ENCODE measurements at regions not wholly inside any gene's neighbourhood (a gene's known extent, or its start where the extent isn't known, plus 50 kb on each side); places are given as distances from the start of the nearest gene placed in this dataset.

DNA sequence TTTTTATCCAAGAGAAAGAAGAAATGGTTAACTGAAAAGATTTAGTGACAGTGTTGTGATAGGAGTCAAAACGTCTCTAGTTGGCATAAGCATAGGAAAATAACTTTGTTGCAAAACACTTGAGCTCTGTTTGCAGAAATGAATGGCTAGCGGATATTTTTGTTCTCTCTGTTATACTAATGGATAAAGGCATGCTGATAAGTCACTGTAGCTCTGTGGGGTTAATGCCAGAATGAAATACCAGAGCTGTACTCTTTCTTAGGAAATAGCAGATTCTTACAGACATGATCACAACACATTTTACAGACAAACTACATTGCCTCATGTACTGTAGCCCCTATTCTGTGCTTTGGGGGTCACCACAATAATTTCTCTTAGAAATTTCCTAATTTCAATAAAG is 202.8 kb downstream of the DMRTA1 start:
- Histone ChIP-seq H2AFZ (ENCODE audit: control insufficient read depth, low read length) (no peak overlapping the region), H3K4me2 (ENCODE audit: control insufficient read depth, extremely low read depth, insufficient read depth, low read depth, low read length) (no peak overlapping the region), H3K9ac (ENCODE audit: control insufficient read depth, extremely low read depth, insufficient read depth, low read length) (no peak overlapping the region), H3K9me3 (ENCODE audit: control insufficient read depth, low read depth, low read length) (no peaks in the 10 kb centered on the region), H3K27me3 (ENCODE audit: control insufficient read depth, extremely low read depth, insufficient read depth, low read length) (no peaks in the 10 kb centered on the region), H3K9me1 (ENCODE audit: control insufficient read depth, extremely low read depth, insufficient read depth, low read length) (no peaks in the 10 kb centered on the region), H3K4me1 (ENCODE audit: control insufficient read depth, extremely low read depth, insufficient read depth, low read length) (no peaks in the 10 kb centered on the region), H3K4me3 (ENCODE audit: control insufficient read depth in 2 of 3, extremely low read depth in 1 of 3, insufficient read depth in 2 of 3, low read depth in 1 of 3, low read length in 3 of 3) (no peak overlapping the region), H4K20me1 (ENCODE audit: control insufficient read depth, extremely low read depth, insufficient read depth, low read length) (no peaks in the 10 kb centered on the region), H3K36me3 (ENCODE audit: control insufficient read depth in 2 of 2, extremely low read depth in 1 of 2, insufficient read depth in 2 of 2, low read length in 2 of 2) (no peaks in the 10 kb centered on the region), H3K79me2 (ENCODE audit: control insufficient read depth, insufficient read depth, low read length) (no peaks in the 10 kb centered on the region), H3K27ac (ENCODE audit: control insufficient read depth, insufficient read depth, low read length) (no peak overlapping the region)
- FAIRE-seq (no peak), DNase-seq (ENCODE audit: low read depth, low spot score) (no peak)
- dilution Hi-C loops (cut with MboI; ENCODE audit: extremely low pct_ligation_motif_present, low sequenced_read_pairs), result no loop called here
- TF ChIP-seq EZH2 (IDR thresholded peaks at IDR 0.05; ENCODE audit: low read length) (no peak), CTCF (optimal IDR thresholded peaks at IDR 0.05 in 1 of 3, IDR thresholded peaks at IDR 0.05 in 1 of 3, conservative IDR thresholded peaks at IDR 0.05 in 1 of 3; ENCODE audit: extremely low read depth in 1 of 3, insufficient read depth in 2 of 3, low read length in 3 of 3) (no peak)

DNA sequence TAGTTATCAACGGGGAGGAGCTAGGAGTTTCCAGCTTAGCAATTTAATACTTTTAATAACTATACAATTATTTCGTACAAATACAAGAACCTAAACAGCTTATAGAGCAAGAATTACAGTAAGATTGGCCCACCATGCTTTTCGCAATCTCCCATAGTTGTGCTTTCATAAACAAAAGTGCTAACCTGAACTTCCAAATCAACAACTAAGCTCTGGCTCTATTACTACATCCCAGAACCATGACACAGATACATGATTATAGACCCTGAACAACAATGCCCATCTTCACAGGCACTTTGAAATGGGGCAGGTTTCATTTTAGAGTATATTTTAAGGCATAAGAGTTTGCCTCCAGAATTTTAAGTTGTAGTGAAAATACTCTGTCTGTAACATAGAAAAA is 203.5 kb downstream of the DMRTA1 start:
- Histone ChIP-seq H3K4me3 (ENCODE audit: control insufficient read depth in 2 of 3, extremely low read depth in 1 of 3, insufficient read depth in 2 of 3, low read depth in 1 of 3, low read length in 3 of 3) (no peak overlapping the region), H4K20me1 (ENCODE audit: control insufficient read depth, extremely low read depth, insufficient read depth, low read length) (no peaks in the 10 kb centered on the region), H3K9me3 (ENCODE audit: control insufficient read depth, low read depth, low read length) (no peaks in the 10 kb centered on the region), H3K27me3 (ENCODE audit: control insufficient read depth, extremely low read depth, insufficient read depth, low read length) (no peaks in the 10 kb centered on the region), H3K79me2 (ENCODE audit: control insufficient read depth, insufficient read depth, low read length) (no peaks in the 10 kb centered on the region), H2AFZ (ENCODE audit: control insufficient read depth, low read length) (no peak overlapping the region), H3K9me1 (ENCODE audit: control insufficient read depth, extremely low read depth, insufficient read depth, low read length) (no peaks in the 10 kb centered on the region), H3K9ac (ENCODE audit: control insufficient read depth, extremely low read depth, insufficient read depth, low read length) (no peak overlapping the region), H3K27ac (ENCODE audit: control insufficient read depth, insufficient read depth, low read length) (no peak overlapping the region), H3K36me3 (ENCODE audit: control insufficient read depth in 2 of 2, extremely low read depth in 1 of 2, insufficient read depth in 2 of 2, low read length in 2 of 2) (no peaks in the 10 kb centered on the region), H3K4me1 (ENCODE audit: control insufficient read depth, extremely low read depth, insufficient read depth, low read length) (no peaks in the 10 kb centered on the region), H3K4me2 (ENCODE audit: control insufficient read depth, extremely low read depth, insufficient read depth, low read depth, low read length) (no peak overlapping the region)
- TF ChIP-seq CTCF (optimal IDR thresholded peaks at IDR 0.05 in 1 of 3, IDR thresholded peaks at IDR 0.05 in 1 of 3, conservative IDR thresholded peaks at IDR 0.05 in 1 of 3; ENCODE audit: extremely low read depth in 1 of 3, insufficient read depth in 2 of 3, low read length in 3 of 3) (no peak), EZH2 (IDR thresholded peaks at IDR 0.05; ENCODE audit: low read length) (no peak)
- dilution Hi-C loops (cut with MboI; ENCODE audit: extremely low pct_ligation_motif_present, low sequenced_read_pairs), result no loop called here
- FAIRE-seq (no peak), DNase-seq (ENCODE audit: low read depth, low spot score) (no peak)
